ENCODE measurements at regions not wholly inside any gene's neighbourhood (a gene's known extent, or its start where the extent isn't known, plus 50 kb on each side); places are given as distances from the start of the nearest gene placed in this dataset.
"Not testable (repeated sequence)": the region's sequence is repeated elsewhere in the genome, so short reads cannot be mapped to it uniquely, and the experiment has no call there.

GRCh38 chr22:23460517-23461031 lies 119.5 kb downstream of the IGLL1 start:
- DNase-seq = not testable (repeated sequence)

- DNase-seq = not testable (repeated sequence)
Observed at GRCh38 chr22:23459645-23460516, 120.2 kb downstream of the IGLL1 start.

GRCh38 chr22:23458663-23459541 lies 121.2 kb downstream of the IGLL1 start:
- no peak for DNase-seq

GRCh38 chr22:23457380-23457985 lies 122.6 kb downstream of the IGLL1 start:
- no peak for DNase-seq

GRCh38 chr22:23456666-23457379 lies 123.3 kb downstream of the IGLL1 start:
- not testable (repeated sequence) for DNase-seq

- not testable (repeated sequence) for DNase-seq
Observed at GRCh38 chr22:23454345-23454744, 125.7 kb downstream of the IGLL1 start.

GRCh38 chr22:23453277-23453676 lies 126.8 kb downstream of the IGLL1 start:
- no peak for DNase-seq

GRCh38 chr22:23452231-23453010 lies 127.7 kb downstream of the IGLL1 start:
- no peak for DNase-seq

- not testable (repeated sequence) for DNase-seq
Observed at GRCh38 chr22:23451452-23452230, 128.4 kb downstream of the IGLL1 start.

- DNase-seq = not testable (repeated sequence)
Observed at GRCh38 chr22:23450821-23451220, 129.3 kb downstream of the IGLL1 start.

- DNase-seq = no peak
Observed at GRCh38 chr22:23450434-23450795, 129.7 kb downstream of the IGLL1 start.

GRCh38 chr22:23449748-23450433 lies 130.2 kb downstream of the IGLL1 start:
- not testable (repeated sequence) for DNase-seq

- DNase-seq = not testable (repeated sequence)
Observed at GRCh38 chr22:23448499-23449288, 131.4 kb downstream of the IGLL1 start.

- DNase-seq = no peak
Observed at GRCh38 chr22:23446796-23447350, 133.2 kb downstream of the IGLL1 start.

- not testable (repeated sequence) for DNase-seq
Observed at GRCh38 chr22:23446194-23446593, 133.9 kb downstream of the IGLL1 start.

- DNase-seq = not testable (repeated sequence)
Observed at GRCh38 chr22:23443905-23444304, 136.2 kb downstream of the IGLL1 start.

- DNase-seq = not testable (repeated sequence)
Observed at GRCh38 chr22:23439581-23439980, 140.5 kb downstream of the IGLL1 start.

GRCh38 chr22:23438216-23438615 lies 141.9 kb downstream of the IGLL1 start:
- DNase-seq = no peak

- DNase-seq = no peak
Observed at GRCh38 chr22:23437779-23438178, 142.3 kb downstream of the IGLL1 start.

All from central memory CD4-positive, alpha-beta T cell (primary cell).